Immature natural killer cell (primary cell): ENCODE measurements at regions not wholly inside any gene's neighbourhood (a gene's known extent, or its start where the extent isn't known, plus 50 kb on each side); places are given as distances from the start of the nearest gene placed in this dataset.

Source experiments
- DNase-seq, 3 donors: peaks; one replicate each; pipeline ENCODE4 v3.0.0; 2022; ENCODE audit warnings: mixed read lengths in 1 of 3
- H3K27ac Mint-ChIP-seq, 6 donors: one replicate each; pipeline ENCODE4 v1.8.0; 2020; ENCODE audit warnings: mixed read lengths in 6 of 6, mild to moderate bottlenecking in 5 of 6, inconsistent platforms in 4 of 6, moderate library complexity in 3 of 6
- H3K27me3 Mint-ChIP-seq, 3 donors: one replicate each; pipeline ENCODE4 v1.8.0; 2020 to 2021; ENCODE audit warnings: low read depth in 3 of 3, mild to moderate bottlenecking in 3 of 3, mixed read lengths in 3 of 3, moderate library complexity in 3 of 3, inconsistent platforms in 1 of 3
- H3K36me3 Mint-ChIP-seq, 3 donors: one replicate each; pipeline ENCODE4 v1.8.0; 2020; ENCODE audit warnings: mixed read lengths in 3 of 3, inconsistent platforms in 2 of 3, mild to moderate bottlenecking in 2 of 3
- H3K4me1 Mint-ChIP-seq, 2 donors: one replicate each; pipeline ENCODE4 v1.8.0; 2020; ENCODE audit warnings: inconsistent platforms in 2 of 2, mild to moderate bottlenecking in 2 of 2, mixed read lengths in 2 of 2, moderate library complexity in 1 of 2
- H3K4me3 Mint-ChIP-seq, 5 donors: one replicate each; pipeline ENCODE4 v1.8.0; 2020; ENCODE audit warnings: mild to moderate bottlenecking in 5 of 5, mixed read lengths in 5 of 5, inconsistent platforms in 3 of 5, moderate library complexity in 3 of 5
- H3K9me3 Mint-ChIP-seq, 6 donors: one replicate each; pipeline ENCODE4 v1.8.0; 2020; ENCODE audit warnings: mild to moderate bottlenecking in 6 of 6, mixed read lengths in 6 of 6, inconsistent platforms in 4 of 6, moderate library complexity in 3 of 6

DNA sequence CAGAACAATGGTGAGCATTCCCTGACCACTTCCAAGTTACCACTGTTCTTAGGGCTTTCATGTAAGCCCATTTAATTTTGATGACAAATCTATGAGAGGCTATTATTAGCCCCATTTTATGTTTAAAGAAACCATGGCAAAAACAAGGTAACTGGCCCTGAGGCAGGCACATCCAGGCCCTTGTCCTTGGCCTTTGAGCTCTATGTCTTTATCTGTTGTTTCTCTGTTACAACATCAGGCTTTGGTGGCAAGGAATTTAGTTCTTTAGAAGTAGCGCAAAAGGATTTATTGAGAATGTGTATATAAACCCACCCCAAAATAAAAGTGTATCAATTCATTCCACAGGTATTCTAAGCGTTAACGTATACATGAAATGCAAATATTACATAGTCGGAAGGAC is 257.1 kb downstream of the HNMT start:
- Mint-ChIP-seq H3K4me3 (no peak overlapping the region), H3K27ac (no peak overlapping the region), H3K36me3 (no peaks in the 10 kb centered on the region), H3K27me3 (peaks cover 0 to 2% (median 2%) of the 10 kb centered on the region in 3 donors), H3K9me3 (peaks cover 7 to 38% (median 13%) of the 10 kb centered on the region in 6 donors), H3K4me1 (no peaks in the 10 kb centered on the region)
- DNase-seq, result no peak

DNA sequence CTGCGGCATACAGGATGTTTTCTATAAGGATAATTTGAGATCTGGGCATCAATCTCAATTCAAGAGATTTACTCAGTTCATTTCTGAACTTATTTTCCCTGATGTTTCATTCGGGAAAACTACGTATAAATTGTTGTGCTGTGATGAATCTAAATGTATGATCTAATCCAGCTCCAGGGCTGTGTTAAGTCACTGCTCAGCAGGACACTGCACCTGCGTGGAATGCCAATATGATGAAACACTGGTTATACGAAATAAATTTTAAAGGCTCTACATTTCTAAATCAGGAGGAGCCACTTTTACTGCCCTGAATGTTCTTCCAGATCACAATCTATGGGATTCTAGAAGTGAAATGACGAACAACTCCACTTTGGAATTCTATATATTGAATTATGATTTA is 259.0 kb downstream of the HNMT start:
- Mint-ChIP-seq H3K4me1 (no peaks in the 10 kb centered on the region), H3K27me3 (peaks cover 0 to 2% (median 2%) of the 10 kb centered on the region in 3 donors), H3K36me3 (no peaks in the 10 kb centered on the region), H3K4me3 (no peak overlapping the region), H3K27ac (no peak overlapping the region), H3K9me3 (peaks cover 7 to 42% (median 18%) of the 10 kb centered on the region in 6 donors)
- no peak for DNase-seq

DNA sequence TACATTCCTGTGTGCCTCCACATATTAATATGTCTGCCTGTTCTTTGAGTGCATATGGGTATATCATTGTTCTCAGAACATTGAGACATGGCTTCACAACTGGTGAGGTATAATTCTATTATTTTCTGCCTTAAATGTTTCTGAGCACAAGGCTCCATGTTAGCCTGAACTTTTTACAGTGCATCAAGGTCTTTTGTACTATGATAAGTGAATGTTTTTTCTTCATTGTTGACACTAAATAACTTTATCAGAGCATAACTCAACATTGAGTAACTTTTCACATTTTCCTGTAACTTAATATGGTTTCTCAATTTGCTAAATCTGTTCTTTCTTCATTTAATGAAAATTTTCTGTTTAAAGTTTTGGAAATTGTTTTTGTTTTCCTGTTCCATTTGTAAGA is 262.9 kb downstream of the HNMT start:
- H3K9me3 Mint-ChIP-seq, result peaks cover 4 to 38% (median 14%) of the 10 kb centered on the region in 6 donors
- no peaks in the 10 kb centered on the region for H3K36me3 Mint-ChIP-seq
- DNase-seq, result no peak
- H3K4me1 Mint-ChIP-seq, result no peaks in the 10 kb centered on the region
- H3K4me3 Mint-ChIP-seq, result no peak overlapping the region
- H3K27ac Mint-ChIP-seq, result no peak overlapping the region
- peaks cover 0 to 2% (median 2%) of the 10 kb centered on the region in 3 donors for H3K27me3 Mint-ChIP-seq

DNA sequence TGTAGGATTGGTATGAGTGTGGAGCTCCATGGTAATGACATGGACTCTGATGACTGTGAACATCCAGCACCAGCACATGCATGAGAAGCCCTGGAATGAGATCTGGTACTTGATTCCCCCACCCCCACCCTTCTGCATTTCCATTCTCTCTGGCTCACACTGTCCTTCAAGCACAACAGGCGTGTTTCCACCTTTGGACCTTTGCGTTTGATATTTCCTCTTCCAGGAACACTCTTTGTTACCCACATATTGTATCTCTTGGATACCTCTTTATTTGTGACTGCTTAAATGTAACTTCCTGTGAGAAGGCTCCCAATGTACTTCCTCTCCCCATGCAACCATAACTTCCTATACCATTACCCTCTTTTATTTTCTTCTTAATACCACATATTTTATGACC is 263.8 kb downstream of the HNMT start:
- Mint-ChIP-seq H3K27ac (no peak overlapping the region), H3K9me3 (peaks cover 6 to 44% (median 15%) of the 10 kb centered on the region in 6 donors), H3K4me3 (no peak overlapping the region), H3K4me1 (no peaks in the 10 kb centered on the region), H3K27me3 (peaks cover 0 to 2% (median 0%) of the 10 kb centered on the region in 3 donors), H3K36me3 (no peaks in the 10 kb centered on the region)
- DNase-seq, result no peak

DNA sequence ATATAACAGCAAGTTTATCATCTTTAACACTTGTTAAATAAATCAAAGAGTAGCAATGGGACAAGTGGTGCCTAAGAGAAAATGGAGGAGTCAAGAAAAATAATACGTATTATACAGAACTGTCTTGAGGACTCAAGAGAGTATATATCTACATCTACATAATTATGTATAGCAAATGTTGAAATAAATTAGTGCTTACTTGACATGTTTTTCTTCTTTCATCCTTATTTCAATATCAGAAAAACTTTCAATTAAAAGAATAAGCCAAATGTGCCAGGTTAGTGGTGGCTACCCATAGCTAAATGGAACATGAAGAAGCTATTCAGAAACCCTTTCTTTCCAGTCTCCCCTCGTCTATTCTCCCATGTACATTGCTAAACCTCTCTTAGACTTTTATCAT is 267.3 kb upstream of the SPOPL start:
- Mint-ChIP-seq H3K4me3 (no peak overlapping the region), H3K27me3 (no peaks in the 10 kb centered on the region), H3K36me3 (no peaks in the 10 kb centered on the region), H3K27ac (no peak overlapping the region), H3K4me1 (no peaks in the 10 kb centered on the region), H3K9me3 (peaks cover 0 to 34% (median 9%) of the 10 kb centered on the region in 6 donors)
- DNase-seq, result no peak

DNA sequence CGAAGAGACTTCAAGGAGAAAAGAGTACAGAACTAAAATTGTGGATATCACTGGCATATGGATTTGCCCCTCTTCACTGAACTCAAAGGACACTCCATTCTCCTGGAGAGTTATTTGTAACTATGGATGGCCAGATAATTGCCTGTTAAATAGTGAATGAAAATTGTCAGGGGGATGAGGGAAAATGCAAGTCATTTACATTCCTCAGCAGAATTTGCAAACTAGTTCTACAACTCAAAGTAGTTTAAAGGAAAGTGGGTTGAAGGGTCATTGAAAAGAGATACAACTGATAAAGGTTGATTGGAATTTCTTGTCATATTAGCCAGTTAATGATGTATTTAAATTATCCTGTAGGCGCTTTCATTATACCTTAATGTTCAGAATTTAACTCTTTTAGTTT is 266.5 kb upstream of the SPOPL start:
- no peak overlapping the region for H3K4me3 Mint-ChIP-seq
- H3K4me1 Mint-ChIP-seq, result no peaks in the 10 kb centered on the region
- no peaks in the 10 kb centered on the region for H3K27me3 Mint-ChIP-seq
- no peak for DNase-seq
- H3K36me3 Mint-ChIP-seq, result no peaks in the 10 kb centered on the region
- peaks cover 2 to 35% (median 9%) of the 10 kb centered on the region in 6 donors for H3K9me3 Mint-ChIP-seq
- no peak overlapping the region for H3K27ac Mint-ChIP-seq

DNA sequence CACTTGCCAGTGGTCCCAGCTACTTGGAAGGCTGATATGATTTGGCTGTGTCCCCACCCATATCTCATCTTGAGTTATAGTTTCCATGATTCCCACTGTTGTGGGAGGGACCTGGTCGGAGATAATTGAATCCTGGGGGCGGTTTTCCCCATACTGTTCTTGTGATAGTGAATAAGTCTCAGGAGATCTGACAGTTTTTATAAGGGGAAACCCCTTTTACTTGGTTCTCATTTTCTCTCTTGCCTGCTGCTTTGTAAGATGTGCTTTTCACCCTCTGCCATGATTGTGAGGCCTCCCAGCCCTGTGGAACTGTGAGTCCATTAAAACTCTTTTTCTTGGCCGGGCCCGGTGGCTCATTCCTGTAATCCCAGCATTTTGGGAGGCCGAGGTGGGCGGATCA is 265.4 kb upstream of the SPOPL start:
- Mint-ChIP-seq H3K9me3 (peaks cover 2 to 36% (median 11%) of the 10 kb centered on the region in 6 donors), H3K36me3 (no peaks in the 10 kb centered on the region), H3K4me1 (no peaks in the 10 kb centered on the region), H3K27ac (no peak overlapping the region), H3K27me3 (no peaks in the 10 kb centered on the region), H3K4me3 (no peak overlapping the region)
- no peak for DNase-seq

DNA sequence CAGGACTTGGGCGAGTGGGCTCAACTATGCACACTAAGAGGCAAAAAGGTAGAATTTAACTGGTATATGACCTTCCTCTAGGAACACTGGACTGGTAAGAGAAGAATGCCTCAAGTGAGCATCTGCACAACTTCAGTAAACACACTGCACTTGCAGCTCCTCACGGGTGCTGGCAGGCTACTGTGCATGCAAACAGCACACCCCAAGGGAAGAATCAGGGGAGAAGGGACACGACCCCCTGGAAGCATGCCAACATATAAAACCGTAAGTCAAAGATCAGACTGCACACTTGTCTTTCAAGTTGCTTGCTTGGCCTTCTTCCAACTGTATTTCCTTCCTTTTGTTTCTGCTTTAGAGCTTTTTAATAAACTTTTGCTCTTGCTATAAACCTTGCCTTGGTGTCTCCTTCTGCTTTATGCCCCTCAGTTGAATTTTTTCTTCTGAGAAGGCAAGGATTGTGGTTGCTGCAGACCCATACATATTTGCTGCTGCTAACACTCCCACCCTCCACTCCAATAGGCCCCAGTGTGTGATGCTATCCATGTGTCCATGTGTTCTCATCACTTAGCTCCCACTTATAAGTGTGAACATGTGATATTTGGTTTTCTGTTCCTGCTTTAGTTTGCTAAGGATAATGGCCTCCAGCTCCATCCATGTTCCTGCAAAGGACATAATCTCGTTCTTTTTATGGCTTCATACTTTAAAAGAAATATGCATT is 263.7 kb upstream of the SPOPL start:
- Mint-ChIP-seq H3K4me1 (no peaks in the 10 kb centered on the region), H3K27me3 (no peaks in the 10 kb centered on the region), H3K9me3 (peaks cover 8 to 41% (median 15%) of the 10 kb centered on the region in 6 donors), H3K4me3 (no peak overlapping the region), H3K36me3 (no peaks in the 10 kb centered on the region), H3K27ac (no peak overlapping the region)
- no peak for DNase-seq

DNA sequence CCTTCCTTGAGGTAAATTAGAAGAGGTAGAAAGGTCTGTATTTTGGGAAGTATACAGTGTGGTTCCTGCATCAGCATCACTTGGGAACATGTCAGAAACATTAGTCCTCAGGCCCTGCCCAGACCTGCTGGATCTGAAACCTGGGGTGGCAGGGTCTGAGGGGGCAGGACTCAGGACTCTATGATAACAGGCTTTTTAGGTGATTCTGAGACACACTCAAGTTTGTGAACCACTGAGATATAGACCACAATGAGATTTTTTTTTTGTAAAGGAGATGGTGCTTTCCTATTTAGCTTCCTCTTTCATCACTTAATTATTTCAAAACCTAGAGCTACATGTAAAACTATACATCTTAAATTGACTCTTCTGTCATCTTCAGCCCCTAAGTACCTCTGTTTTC is 262.7 kb upstream of the SPOPL start:
- Mint-ChIP-seq H3K27ac (no peak overlapping the region), H3K27me3 (no peaks in the 10 kb centered on the region), H3K4me3 (no peak overlapping the region), H3K4me1 (no peaks in the 10 kb centered on the region), H3K9me3 (peaks cover 4 to 34% (median 12%) of the 10 kb centered on the region in 6 donors), H3K36me3 (no peaks in the 10 kb centered on the region)
- no peak for DNase-seq

DNA sequence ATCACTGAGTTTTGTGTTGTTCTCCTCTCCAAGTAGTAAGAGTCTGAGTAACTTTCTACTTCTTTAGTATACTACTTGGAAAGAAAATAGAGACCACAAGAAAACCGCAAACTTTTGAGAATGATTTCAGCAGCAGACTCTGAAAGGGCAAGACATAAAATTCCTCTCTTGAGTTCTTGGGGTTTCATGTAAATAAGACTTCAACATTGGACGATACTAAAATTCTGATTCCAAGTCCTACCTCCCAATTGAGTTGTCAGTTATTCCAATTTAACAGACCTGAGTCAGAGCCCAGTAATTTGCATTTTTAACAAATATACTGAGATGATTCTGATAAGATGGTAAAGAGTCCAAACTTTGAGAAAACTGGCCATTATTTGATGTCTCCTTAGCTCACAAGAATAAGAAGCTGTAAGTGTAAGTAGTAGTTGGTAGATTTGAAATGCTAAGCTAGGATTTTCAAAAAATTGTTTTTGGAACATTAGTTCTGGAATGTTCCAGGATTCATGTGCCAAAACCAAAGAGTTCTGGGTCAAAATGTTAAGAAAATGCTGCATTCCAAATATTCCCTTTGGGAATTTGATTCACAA is 261.6 kb upstream of the SPOPL start:
- Mint-ChIP-seq H3K27me3 (no peaks in the 10 kb centered on the region), H3K4me3 (no peak overlapping the region), H3K4me1 (no peaks in the 10 kb centered on the region), H3K9me3 (peaks cover 3 to 30% (median 11%) of the 10 kb centered on the region in 6 donors), H3K27ac (no peak overlapping the region), H3K36me3 (no peaks in the 10 kb centered on the region)
- no peak for DNase-seq

DNA sequence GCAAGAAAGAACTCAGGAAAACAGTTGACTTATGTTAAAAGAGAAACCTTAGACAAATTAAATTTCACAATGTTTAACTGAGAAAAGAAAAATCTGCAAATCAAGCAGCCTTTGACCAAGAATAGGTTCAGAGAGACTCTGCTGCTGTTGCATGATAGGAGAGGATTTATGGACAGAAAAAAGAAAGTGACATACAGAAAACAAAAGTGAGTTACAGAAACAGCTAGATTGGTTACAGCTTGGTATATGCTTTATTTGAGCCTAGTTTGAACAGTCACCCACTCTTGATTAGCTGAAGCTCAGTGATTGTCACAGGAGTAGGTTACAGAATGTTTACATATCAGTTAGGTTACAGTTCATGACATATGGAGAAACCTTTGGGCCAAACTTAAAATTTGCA is 258.2 kb upstream of the SPOPL start:
- DNase-seq, result no peak
- Mint-ChIP-seq H3K4me3 (no peak overlapping the region), H3K4me1 (no peaks in the 10 kb centered on the region), H3K9me3 (peaks cover 3 to 33% (median 8%) of the 10 kb centered on the region in 6 donors), H3K36me3 (no peaks in the 10 kb centered on the region), H3K27ac (no peak overlapping the region), H3K27me3 (no peaks in the 10 kb centered on the region)

DNA sequence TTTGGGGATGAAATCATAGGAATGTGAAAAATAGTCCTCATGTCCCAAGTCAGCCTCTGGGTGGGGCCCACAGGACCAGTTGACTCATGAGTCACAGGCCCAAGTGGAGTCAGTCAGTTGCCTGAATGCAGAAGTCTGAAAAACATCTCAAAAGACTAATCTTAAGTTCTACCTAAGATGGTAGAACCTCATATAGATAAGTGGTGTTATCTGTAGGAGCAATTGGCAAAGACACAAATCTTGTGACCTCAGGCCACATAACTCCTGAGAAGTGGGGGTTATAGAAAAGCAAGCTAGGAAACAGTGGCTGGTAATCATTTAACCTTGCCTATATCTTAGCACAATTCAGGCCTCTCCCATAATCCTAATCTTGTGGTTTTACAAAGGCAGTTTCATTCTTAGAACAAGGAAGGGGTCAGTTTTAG is 257.1 kb upstream of the SPOPL start:
- H3K4me3 Mint-ChIP-seq, result no peak overlapping the region
- H3K9me3 Mint-ChIP-seq, result peaks cover 3 to 42% (median 8%) of the 10 kb centered on the region in 6 donors
- H3K27me3 Mint-ChIP-seq, result no peaks in the 10 kb centered on the region
- no peak for DNase-seq
- H3K4me1 Mint-ChIP-seq, result no peaks in the 10 kb centered on the region
- no peaks in the 10 kb centered on the region for H3K36me3 Mint-ChIP-seq
- H3K27ac Mint-ChIP-seq, result no peak overlapping the region

DNA sequence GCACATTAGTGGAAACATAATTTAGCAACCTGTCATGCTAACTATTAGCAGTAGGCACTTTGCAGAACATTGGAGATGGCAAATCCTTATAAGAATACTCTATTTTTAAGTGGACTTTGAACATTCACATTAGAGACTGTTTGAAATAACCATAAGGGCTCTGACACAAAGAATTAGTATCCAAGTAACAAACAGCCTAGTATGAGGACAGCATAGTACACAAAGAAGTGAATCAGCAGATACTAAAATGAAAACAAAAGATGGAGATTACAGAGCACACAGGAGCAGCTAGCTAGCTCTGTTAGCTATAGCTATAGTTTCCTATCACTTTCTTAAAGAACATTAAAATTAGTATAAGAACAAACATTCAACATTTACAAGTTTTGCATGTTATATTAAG is 256.3 kb upstream of the SPOPL start:
- no peak overlapping the region for H3K27ac Mint-ChIP-seq
- H3K4me3 Mint-ChIP-seq, result no peak overlapping the region
- no peaks in the 10 kb centered on the region for H3K4me1 Mint-ChIP-seq

DNA sequence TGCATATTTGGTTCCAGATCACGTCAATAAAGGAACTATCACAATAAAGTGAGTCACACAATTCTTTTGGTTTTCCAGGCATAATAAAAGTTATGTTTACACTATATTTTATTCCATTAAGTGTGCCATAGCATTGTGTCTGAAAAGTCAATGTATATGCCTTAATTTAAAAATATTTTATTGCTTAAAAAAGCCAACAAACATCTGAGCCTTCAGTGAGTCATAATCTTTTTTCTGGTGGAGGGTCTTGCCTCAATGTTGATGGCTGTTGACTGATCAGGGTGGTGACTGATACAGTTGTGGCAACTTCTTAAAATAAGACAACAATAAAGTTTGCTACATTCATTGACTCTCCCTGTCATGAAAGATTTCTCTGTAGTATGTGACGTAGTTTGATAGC is 254.3 kb upstream of the SPOPL start:
- Mint-ChIP-seq H3K36me3 (no peaks in the 10 kb centered on the region), H3K27ac (no peak overlapping the region), H3K9me3 (peaks cover 0 to 23% (median 6%) of the 10 kb centered on the region in 6 donors), H3K27me3 (no peaks in the 10 kb centered on the region), H3K4me1 (no peaks in the 10 kb centered on the region), H3K4me3 (no peak overlapping the region)
- DNase-seq, result no peak

More for the DNA sequence above, 256.3 kb upstream of the SPOPL start:
- no peak for DNase-seq
- no peaks in the 10 kb centered on the region for H3K27me3 Mint-ChIP-seq
- H3K9me3 Mint-ChIP-seq, result peaks cover 3 to 36% (median 8%) of the 10 kb centered on the region in 6 donors
- no peaks in the 10 kb centered on the region for H3K36me3 Mint-ChIP-seq

DNA sequence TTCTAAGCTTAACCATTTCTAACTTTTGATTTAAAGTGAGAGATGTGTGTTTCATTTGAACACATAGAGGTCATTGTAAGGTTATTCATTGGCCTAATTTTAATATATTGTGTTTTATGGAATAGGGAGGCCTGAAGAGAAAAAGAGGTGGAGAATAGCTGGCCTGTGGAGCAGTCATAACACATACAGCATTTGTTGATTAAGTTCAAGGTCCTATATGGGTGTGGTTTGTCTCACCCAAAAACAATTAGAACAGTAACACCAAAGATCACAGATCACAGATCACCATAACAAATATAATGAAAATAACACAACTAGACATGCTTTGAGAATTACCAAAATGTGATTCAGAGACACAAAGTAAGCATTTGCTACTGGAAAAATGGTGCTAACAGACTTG is 252.4 kb upstream of the SPOPL start:
- Mint-ChIP-seq H3K27ac (no peak overlapping the region), H3K9me3 (peaks cover 0 to 23% (median 7%) of the 10 kb centered on the region in 6 donors), H3K36me3 (peaks cover 0 to 3% (median 0%) of the 10 kb centered on the region in 3 donors), H3K4me3 (no peak overlapping the region), H3K4me1 (no peaks in the 10 kb centered on the region), H3K27me3 (no peaks in the 10 kb centered on the region)
- DNase-seq, result no peak
